ENCODE measurements at regions not wholly inside any gene's neighbourhood (a gene's known extent, or its start where the extent isn't known, plus 50 kb on each side); places are given as distances from the start of the nearest gene placed in this dataset.
A peak's percentile ranks its signal among the peaks of the same experiment; 100 is the strongest.
"Not testable (repeated sequence)": the region's sequence is repeated elsewhere in the genome, so short reads cannot be mapped to it uniquely, and the experiment has no call there.

DNA sequence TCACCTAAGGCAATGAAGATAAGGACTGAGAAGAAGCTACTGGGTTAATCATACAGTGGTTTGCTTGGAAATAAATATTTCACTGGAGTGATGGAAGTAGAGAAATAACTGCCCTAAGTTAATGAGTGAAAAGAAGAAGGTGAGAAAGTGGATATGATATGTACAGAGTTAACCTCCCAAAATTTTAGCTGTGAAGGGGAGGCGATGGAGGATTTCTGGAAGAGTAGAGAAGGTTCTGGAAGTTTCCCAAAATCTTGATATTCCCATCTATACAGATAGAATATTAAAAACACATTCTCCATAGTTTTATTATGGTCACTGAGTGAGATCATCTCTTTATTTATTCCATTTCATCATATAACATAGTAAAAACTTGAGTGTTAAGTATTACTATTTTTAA is 296.6 kb upstream of the RGPD4 start:
- H3K27ac ChIP-seq, result no peak overlapping the region
- TF ChIP-seq, protein P1, sequence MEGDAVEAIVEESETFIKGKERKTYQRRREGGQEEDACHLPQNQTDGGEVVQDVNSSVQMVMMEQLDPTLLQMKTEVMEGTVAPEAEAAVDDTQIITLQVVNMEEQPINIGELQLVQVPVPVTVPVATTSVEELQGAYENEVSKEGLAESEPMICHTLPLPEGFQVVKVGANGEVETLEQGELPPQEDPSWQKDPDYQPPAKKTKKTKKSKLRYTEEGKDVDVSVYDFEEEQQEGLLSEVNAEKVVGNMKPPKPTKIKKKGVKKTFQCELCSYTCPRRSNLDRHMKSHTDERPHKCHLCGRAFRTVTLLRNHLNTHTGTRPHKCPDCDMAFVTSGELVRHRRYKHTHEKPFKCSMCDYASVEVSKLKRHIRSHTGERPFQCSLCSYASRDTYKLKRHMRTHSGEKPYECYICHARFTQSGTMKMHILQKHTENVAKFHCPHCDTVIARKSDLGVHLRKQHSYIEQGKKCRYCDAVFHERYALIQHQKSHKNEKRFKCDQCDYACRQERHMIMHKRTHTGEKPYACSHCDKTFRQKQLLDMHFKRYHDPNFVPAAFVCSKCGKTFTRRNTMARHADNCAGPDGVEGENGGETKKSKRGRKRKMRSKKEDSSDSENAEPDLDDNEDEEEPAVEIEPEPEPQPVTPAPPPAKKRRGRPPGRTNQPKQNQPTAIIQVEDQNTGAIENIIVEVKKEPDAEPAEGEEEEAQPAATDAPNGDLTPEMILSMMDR (IDR thresholded peaks at IDR 0.05), result no peak
- TF ChIP-seq POLR2A (IDR thresholded peaks at IDR 0.05), result no peak
- intact Hi-C loops (cut with DNase I), result no loop called here
- H3K4me1 ChIP-seq, result no peaks in the 10 kb centered on the region
- 62 to 71% methylated on average over 1 of the region's 1 CpG for WGBS, 2 donors
- no peak for DNase-seq
- H3K27me3 ChIP-seq, result no peaks in the 10 kb centered on the region
- no peaks in the 10 kb centered on the region for H3K9me3 ChIP-seq
- no peak overlapping the region for H3K4me3 ChIP-seq
- no peak for ATAC-seq
- H3K36me3 ChIP-seq (replicated peaks in 1 of 2; ENCODE audit: insufficient read depth in 1 of 2, low read depth in 2 of 2), result no peaks in the 10 kb centered on the region

DNA sequence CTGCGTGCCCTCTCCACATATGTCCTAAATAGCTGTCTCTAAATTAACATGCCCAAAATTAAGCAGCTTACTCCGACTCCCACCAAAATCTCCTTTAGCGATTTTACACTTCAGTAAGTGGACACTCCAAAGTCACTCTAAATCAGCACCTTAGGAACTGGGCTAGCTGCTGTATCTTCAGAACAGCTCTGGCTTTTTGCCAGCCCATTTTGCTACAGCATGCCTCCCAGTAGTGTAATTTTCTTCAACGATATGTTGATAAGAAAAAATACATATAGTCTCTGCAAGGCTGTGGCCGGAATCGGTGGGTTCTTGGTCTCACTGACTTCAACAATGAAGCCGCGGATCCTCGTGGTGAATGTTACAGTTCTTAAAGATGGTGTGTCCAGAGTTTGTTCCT is 291.8 kb upstream of the RGPD4 start:
- Histone ChIP-seq H3K4me3 (no peak overlapping the region), H3K27ac (no peak overlapping the region), H3K27me3 (no peaks in the 10 kb centered on the region), H3K4me1 (no peaks in the 10 kb centered on the region), H3K36me3 (replicated peaks in 1 of 2; ENCODE audit: insufficient read depth in 1 of 2, low read depth in 2 of 2) (no peaks in the 10 kb centered on the region), H3K9me3 (no peaks in the 10 kb centered on the region)
- intact Hi-C loops (cut with DNase I), result no loop called here
- no peak for TF ChIP-seq POLR2A (IDR thresholded peaks at IDR 0.05)
- TF ChIP-seq, protein P1 (IDR thresholded peaks at IDR 0.05), result no peak
- 83 to 86% methylated on average over 9 of the region's 9 CpGs for WGBS, 2 donors
- DNase-seq, result no peak
- ATAC-seq, result no peak

DNA sequence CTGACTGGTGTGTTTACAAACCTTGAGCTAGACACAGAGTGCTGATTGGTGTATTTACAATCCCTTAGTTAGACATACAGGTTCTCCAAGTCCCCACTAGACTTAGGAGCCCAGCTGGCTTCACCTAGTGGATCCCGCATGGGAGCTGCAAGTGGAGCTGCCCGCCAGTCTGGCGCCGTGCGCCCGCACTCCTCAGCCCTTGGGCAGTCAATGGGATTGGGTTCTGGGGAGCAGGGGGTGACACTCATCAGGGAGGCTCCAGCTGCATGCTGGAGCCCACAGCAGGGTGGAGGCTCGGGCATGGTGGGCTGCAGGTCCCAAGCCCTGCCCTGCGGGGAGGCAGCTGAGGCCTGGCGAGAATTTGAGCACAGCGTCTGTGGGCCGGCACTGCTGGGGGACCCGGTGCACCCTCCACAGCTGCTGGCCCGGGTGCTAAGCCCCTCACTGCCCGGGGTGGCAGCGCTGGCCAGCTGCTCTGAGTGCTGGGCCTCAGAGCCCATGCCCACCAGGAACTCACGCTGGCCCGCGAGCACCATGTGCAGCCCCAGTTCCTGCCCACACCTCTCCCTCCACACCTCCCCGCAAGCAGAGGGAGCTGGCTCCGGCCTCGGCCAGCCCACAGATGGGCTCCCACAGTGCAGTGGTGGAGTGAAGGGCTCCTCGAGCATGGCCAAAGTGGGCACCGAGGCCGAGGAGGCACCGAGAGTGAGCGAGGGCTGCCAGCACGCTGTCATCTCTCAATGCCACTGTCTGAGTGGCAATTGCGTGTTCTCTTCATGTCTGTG is 290.6 kb upstream of the RGPD4 start:
- 79 to 100% methylated on average over 2 to 28 of the region's 28 CpGs for WGBS, 2 donors
- H3K27ac ChIP-seq; DNase-seq; intact Hi-C loops (cut with DNase I); H3K36me3 ChIP-seq (replicated peaks in 1 of 2; ENCODE audit: insufficient read depth in 1 of 2, low read depth in 2 of 2); ATAC-seq; H3K4me1 ChIP-seq; H3K9me3 ChIP-seq; H3K4me3 ChIP-seq; H3K27me3 ChIP-seq: not testable (repeated sequence)

DNA sequence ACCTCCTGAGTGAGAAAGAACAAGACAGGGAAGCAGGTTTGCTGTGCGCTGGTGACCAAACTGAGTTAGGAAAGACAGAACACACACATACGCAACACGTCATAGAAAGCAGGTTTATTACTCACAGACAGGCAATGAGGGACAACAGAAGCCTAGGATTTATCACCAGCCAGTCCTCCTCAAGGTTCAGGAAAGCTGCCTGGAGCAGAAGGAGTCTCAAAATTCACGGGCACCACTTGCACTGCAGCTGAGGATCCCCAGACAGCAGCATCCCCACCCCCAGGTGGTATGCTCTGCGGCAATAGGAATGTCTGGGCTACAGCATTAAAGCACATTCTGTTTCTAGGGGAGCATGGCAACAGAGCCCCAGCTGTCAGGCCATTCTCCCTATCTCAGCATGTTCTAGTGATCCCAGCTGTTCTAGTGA is 284.4 kb upstream of the RGPD4 start:
- TF ChIP-seq POLR2A (IDR thresholded peaks at IDR 0.05), result peak in 2 of 3 donors; percentile 17 to 38
- TF ChIP-seq, protein P1 (IDR thresholded peaks at IDR 0.05), result no peak
- no peaks in the 10 kb centered on the region for H3K9me3 ChIP-seq
- WGBS, 2 donors, result 50 to 59% methylated on average over 5 of the region's 5 CpGs
- H3K36me3 ChIP-seq (replicated peaks in 1 of 2; ENCODE audit: insufficient read depth in 1 of 2, low read depth in 2 of 2), result no peaks in the 10 kb centered on the region
- H3K4me3 ChIP-seq, result no peak overlapping the region
- DNase-seq, result peak in 2 of 4 donors; percentile 28 to 31
- H3K27me3 ChIP-seq, result no peaks in the 10 kb centered on the region
- no peaks in the 10 kb centered on the region for H3K4me1 ChIP-seq
- H3K27ac ChIP-seq, result no peak overlapping the region
- intact Hi-C loops (cut with DNase I), result no loop called here
- ATAC-seq, result peak; percentile 47

DNA sequence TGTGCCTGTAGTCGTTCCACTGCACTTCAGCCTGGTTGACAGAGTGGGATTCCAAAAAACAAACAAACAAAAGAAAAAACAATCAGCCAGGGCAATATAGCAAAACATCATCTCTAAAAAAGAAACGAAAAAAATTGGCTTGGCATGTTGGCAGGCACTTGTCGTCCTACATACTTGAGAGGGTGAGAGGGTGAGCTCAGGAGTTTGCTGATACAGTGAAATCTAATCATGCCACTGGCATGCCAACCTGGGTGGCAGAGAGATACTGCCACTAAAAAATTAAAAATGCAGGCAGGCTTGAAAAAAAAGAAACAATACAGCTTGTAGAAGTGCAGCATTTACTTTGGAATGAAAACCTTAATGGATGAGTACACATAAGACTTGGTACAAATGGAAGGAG is 282.9 kb upstream of the RGPD4 start:
- Histone ChIP-seq H3K27ac (no peak overlapping the region), H3K36me3 (replicated peaks in 1 of 2; ENCODE audit: insufficient read depth in 1 of 2, low read depth in 2 of 2) (no peaks in the 10 kb centered on the region), H3K4me3 (no peak overlapping the region), H3K27me3 (no peaks in the 10 kb centered on the region), H3K4me1 (no peaks in the 10 kb centered on the region), H3K9me3 (no peaks in the 10 kb centered on the region)
- DNase-seq (no peak), ATAC-seq (no peak)
- TF ChIP-seq POLR2A (IDR thresholded peaks at IDR 0.05), result no peak
- intact Hi-C loops (cut with DNase I), result no loop called here
- WGBS, 2 donors, result 32 to 60% methylated on average over 3 of the region's 3 CpGs

DNA sequence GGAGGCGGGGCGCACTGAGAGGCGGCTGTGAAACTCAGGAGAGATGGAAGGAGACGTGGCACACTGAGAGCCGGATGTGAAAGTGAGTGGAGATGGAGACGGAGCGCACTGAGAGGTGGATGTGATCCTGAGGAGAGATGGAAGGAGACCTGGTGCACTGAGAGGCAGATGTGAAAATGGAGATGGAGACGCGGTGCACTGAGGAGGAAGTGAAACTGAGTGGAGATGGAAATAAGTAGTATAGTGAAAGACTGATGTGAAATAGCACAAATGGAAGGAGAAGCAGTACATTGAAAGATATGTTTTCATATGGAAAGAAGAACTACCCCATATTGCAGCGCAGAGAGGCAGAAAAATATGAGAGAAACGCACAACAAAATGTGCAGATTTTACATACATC is 281.6 kb upstream of the RGPD4 start:
- Histone ChIP-seq H3K27ac (no peak overlapping the region), H3K36me3 (replicated peaks in 1 of 2; ENCODE audit: insufficient read depth in 1 of 2, low read depth in 2 of 2) (no peaks in the 10 kb centered on the region), H3K27me3 (no peaks in the 10 kb centered on the region), H3K9me3 (no peaks in the 10 kb centered on the region), H3K4me1 (no peaks in the 10 kb centered on the region), H3K4me3 (no peak overlapping the region)
- ATAC-seq (no peak), DNase-seq (no peak)
- WGBS, 2 donors, result 75 to 81% methylated on average over 11 of the region's 11 CpGs
- intact Hi-C loops (cut with DNase I), result no loop called here
- no peak for TF ChIP-seq POLR2A (IDR thresholded peaks at IDR 0.05)
- TF ChIP-seq, protein P1 (IDR thresholded peaks at IDR 0.05), result no peak
